ENCODE measurements at regions not wholly inside any gene's neighbourhood (a gene's known extent, or its start where the extent isn't known, plus 50 kb on each side); places are given as distances from the start of the nearest gene placed in this dataset.

GRCh38 chr5:156182174-156182967 lies 144.6 kb upstream of the SGCD start:
- DNase-seq (ENCODE audit: low read depth), result no peak
- H3K4me3 ChIP-seq (ENCODE audit: low read depth, low read length), result no peak overlapping the region
- no peak for TF ChIP-seq CTCF (IDR thresholded peaks at IDR 0.05; ENCODE audit: control insufficient read depth, extremely low read depth, insufficient read depth)

GRCh38 chr5:156186760-156187159 lies 140.2 kb upstream of the SGCD start:
- no peak for TF ChIP-seq CTCF (IDR thresholded peaks at IDR 0.05; ENCODE audit: control insufficient read depth, extremely low read depth, insufficient read depth)
- no peak overlapping the region for H3K4me3 ChIP-seq (ENCODE audit: low read depth, low read length)
- DNase-seq (ENCODE audit: low read depth), result no peak

- no peak for TF ChIP-seq CTCF (IDR thresholded peaks at IDR 0.05; ENCODE audit: control insufficient read depth, extremely low read depth, insufficient read depth)
- DNase-seq (ENCODE audit: low read depth), result no peak
- no peak overlapping the region for H3K4me3 ChIP-seq (ENCODE audit: low read depth, low read length)
These were observed 138.9 kb upstream of the SGCD start for GRCh38 chr5:156188016-156188415.

GRCh38 chr5:156189628-156190027 lies 137.3 kb upstream of the SGCD start:
- no peak for DNase-seq (ENCODE audit: low read depth)
- no peak for TF ChIP-seq CTCF (IDR thresholded peaks at IDR 0.05; ENCODE audit: control insufficient read depth, extremely low read depth, insufficient read depth)

GRCh38 chr5:156191547-156191946 lies 135.4 kb upstream of the SGCD start:
- no peak for DNase-seq (ENCODE audit: low read depth)
- no peak overlapping the region for H3K4me3 ChIP-seq (ENCODE audit: low read depth, low read length)
- no peak for TF ChIP-seq CTCF (IDR thresholded peaks at IDR 0.05; ENCODE audit: control insufficient read depth, extremely low read depth, insufficient read depth)

More at GRCh38 chr5:156189628-156190027, 137.3 kb upstream of the SGCD start:
- no peak overlapping the region for H3K4me3 ChIP-seq (ENCODE audit: low read depth, low read length)

- no peak overlapping the region for H3K4me3 ChIP-seq (ENCODE audit: low read depth, low read length)
- DNase-seq (ENCODE audit: low read depth), result no peak
- no peak for TF ChIP-seq CTCF (IDR thresholded peaks at IDR 0.05; ENCODE audit: control insufficient read depth, extremely low read depth, insufficient read depth)
These were observed 129.8 kb upstream of the SGCD start for GRCh38 chr5:156197042-156197635.

Data from LNCaP clone FGC (cell line).